Effector memory CD4-positive, alpha-beta T cell (primary cell): ENCODE measurements at regions not wholly inside any gene's neighbourhood (a gene's known extent, or its start where the extent isn't known, plus 50 kb on each side); places are given as distances from the start of the nearest gene placed in this dataset.

ENCODE experiments used
- DNase-seq, 3 donors: peaks; one replicate each; pipeline ENCODE4 v3.0.0-alpha.2; 2020
- H3K27ac ChIP-seq: 2 replicates; pipeline ENCODE4 v1.7.0; 2013; ENCODE audit warnings: mild to moderate bottlenecking, low read length, moderate library complexity; ENCODE audit not compliant: insufficient read depth, poor library complexity, severe bottlenecking
- H3K27me3 ChIP-seq: replicated peaks from 2 replicates; pipeline ENCODE4 v1.7.0; 2013; ENCODE audit warnings: mild to moderate bottlenecking, low read length; ENCODE audit not compliant: insufficient read depth, control insufficient read depth, poor library complexity, severe bottlenecking
- H3K36me3 ChIP-seq: 2 replicates; pipeline ENCODE4 v1.7.0; 2013; ENCODE audit warnings: mild to moderate bottlenecking, low read length, moderate library complexity; ENCODE audit not compliant: control insufficient read depth, insufficient read depth
- H3K4me1 ChIP-seq: 2 replicates; pipeline ENCODE4 v1.7.0; 2013; ENCODE audit warnings: low read length, mild to moderate bottlenecking; ENCODE audit not compliant: control insufficient read depth, insufficient read depth, poor library complexity, severe bottlenecking
- H3K4me3 ChIP-seq: 2 replicates; pipeline ENCODE4 v1.7.0; 2013; ENCODE audit warnings: low read length, low read depth, mild to moderate bottlenecking; ENCODE audit not compliant: insufficient read depth, poor library complexity, severe bottlenecking
- H3K9me3 ChIP-seq: 2 replicates; pipeline ENCODE4 v1.7.0; 2013; ENCODE audit warnings: mild to moderate bottlenecking, low read length, moderate library complexity; ENCODE audit not compliant: control insufficient read depth

DNA sequence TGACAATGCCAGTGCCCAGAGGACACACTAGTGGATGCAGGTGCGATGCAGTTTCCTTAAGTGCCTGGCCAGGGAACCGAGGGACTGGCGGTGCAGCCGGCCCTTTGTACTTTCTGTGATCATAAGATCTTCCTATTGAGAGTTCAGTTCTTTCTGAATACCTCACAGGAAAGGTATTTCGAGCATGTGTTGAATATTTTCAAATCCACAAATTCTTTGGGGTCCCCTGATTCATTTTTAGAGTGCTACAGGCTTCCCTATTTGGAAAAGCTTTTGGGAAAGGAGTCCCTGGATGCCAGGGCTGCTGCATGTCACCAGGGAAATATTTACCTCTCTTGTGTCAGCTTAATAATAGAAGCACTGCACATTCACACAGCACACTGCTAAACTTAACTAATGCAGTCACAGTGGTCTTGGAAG lies 281.5 kb downstream of the GADD45G start:
- Histone ChIP-seq H3K4me1 (no peaks in the 10 kb centered on the region), H3K27ac (no peak overlapping the region), H3K36me3 (no peaks in the 10 kb centered on the region), H3K9me3 (no peaks in the 10 kb centered on the region), H3K4me3 (no peak overlapping the region), H3K27me3 (no peaks in the 10 kb centered on the region)
- DNase-seq = no peak

- H3K27ac ChIP-seq = no peak overlapping the region
- H3K27me3 ChIP-seq = no peaks in the 10 kb centered on the region
- no peak for DNase-seq
- no peaks in the 10 kb centered on the region for H3K36me3 ChIP-seq
- H3K9me3 ChIP-seq = no peaks in the 10 kb centered on the region
- H3K4me3 ChIP-seq = no peak overlapping the region
- no peaks in the 10 kb centered on the region for H3K4me1 ChIP-seq
Measured at GRCh38 chr9:89887286-89887685, 282.5 kb downstream of the GADD45G start.

- H3K27me3 ChIP-seq = no peaks in the 10 kb centered on the region
- H3K27ac ChIP-seq = no peak overlapping the region
- DNase-seq = no peak
- no peaks in the 10 kb centered on the region for H3K36me3 ChIP-seq
- no peak overlapping the region for H3K4me3 ChIP-seq
- H3K9me3 ChIP-seq = no peaks in the 10 kb centered on the region
- H3K4me1 ChIP-seq = no peaks in the 10 kb centered on the region
Measured at GRCh38 chr9:89888233-89888632, 283.4 kb downstream of the GADD45G start.

- DNase-seq = no peak
- Histone ChIP-seq H3K4me3 (no peak overlapping the region), H3K4me1 (no peaks in the 10 kb centered on the region), H3K36me3 (no peaks in the 10 kb centered on the region), H3K27me3 (no peaks in the 10 kb centered on the region), H3K9me3 (no peaks in the 10 kb centered on the region), H3K27ac (no peak overlapping the region)
Measured at GRCh38 chr9:89888677-89889076, 283.9 kb downstream of the GADD45G start.

DNA sequence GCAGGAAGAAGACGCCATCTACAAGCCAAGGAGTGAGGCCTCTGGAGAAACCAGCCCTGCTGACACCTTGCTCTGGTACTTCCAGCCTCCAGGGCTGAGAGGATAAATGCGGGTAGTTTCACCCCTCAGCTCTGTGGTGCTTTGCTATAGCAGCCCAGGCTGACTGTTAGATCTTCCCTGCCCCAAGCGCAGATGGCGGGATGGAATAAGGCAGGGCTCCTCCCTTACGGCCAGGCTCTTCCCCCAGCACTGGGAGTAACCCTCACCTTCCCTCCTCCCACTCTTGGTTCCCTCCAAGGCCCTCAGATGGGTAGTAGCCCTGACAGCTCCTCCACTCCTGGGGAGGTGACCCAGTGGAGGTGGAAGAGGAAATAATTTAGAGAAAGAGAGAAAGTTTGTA lies 285.1 kb downstream of the GADD45G start:
- no peak for DNase-seq
- no peaks in the 10 kb centered on the region for H3K9me3 ChIP-seq
- H3K4me3 ChIP-seq = no peak overlapping the region
- no peaks in the 10 kb centered on the region for H3K4me1 ChIP-seq
- H3K27ac ChIP-seq = no peak overlapping the region
- no peaks in the 10 kb centered on the region for H3K27me3 ChIP-seq
- no peaks in the 10 kb centered on the region for H3K36me3 ChIP-seq

DNA sequence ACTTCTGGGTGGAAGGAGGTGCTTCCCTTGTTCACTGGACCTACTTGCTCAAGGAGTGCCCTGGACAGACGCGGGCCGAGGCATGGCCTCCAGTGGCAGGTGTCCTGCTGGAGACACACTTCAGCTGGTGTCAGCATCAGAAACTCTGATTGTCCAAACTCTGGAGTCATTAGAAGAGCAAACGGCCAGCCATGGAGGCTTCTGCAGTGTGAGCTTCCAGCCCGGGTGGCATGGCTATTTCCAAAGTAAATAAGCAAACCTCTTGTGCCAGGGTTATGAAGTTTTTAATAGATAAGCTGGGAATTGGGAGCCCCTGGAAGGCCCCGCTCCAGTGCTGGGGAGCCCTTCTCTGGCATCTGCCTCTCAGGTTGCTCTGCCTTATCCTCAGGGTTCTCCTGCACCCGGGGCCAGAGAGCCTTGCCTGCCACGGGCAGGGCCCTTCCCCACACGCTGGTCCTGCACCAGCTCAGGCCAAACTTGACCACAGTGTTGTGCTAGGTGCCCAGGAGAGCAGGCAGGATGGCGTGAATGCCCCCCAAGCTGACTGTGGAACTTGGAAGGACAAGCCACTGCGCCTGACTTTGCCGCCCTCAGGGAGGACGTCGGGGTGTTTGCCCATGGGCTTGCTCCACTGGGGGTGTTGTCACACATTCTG lies 285.6 kb downstream of the GADD45G start:
- Histone ChIP-seq H3K9me3 (no peaks in the 10 kb centered on the region), H3K36me3 (no peaks in the 10 kb centered on the region), H3K4me3 (no peak overlapping the region), H3K4me1 (no peaks in the 10 kb centered on the region), H3K27me3 (no peaks in the 10 kb centered on the region), H3K27ac (no peak overlapping the region)
- no peak for DNase-seq

DNA sequence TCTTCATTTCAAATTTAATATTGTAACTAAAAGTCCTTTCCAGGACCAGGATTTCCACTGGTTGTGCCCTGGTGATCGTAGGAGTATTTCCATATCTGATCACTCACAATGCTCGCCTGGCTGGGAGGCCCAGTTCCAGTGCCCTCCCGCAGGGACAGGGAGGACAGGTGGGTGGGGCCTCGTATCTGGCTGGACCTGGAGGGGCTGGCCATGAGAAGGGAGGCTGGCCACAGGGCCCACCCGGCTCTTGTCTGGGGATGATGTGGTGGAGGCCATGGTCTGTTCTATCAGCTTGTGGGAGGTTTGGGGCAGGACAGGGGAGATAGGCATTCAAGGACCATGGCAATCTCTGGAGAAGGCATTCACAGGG lies 286.4 kb downstream of the GADD45G start:
- Histone ChIP-seq H3K9me3 (no peaks in the 10 kb centered on the region), H3K4me3 (no peak overlapping the region), H3K4me1 (no peaks in the 10 kb centered on the region), H3K27ac (no peak overlapping the region), H3K27me3 (no peaks in the 10 kb centered on the region), H3K36me3 (no peaks in the 10 kb centered on the region)
- no peak for DNase-seq

GRCh38 chr9:89891591-89892304 lies 286.9 kb downstream of the GADD45G start:
- Histone ChIP-seq H3K4me1 (no peaks in the 10 kb centered on the region), H3K27ac (no peak overlapping the region), H3K36me3 (no peaks in the 10 kb centered on the region), H3K4me3 (no peak overlapping the region), H3K9me3 (no peaks in the 10 kb centered on the region), H3K27me3 (no peaks in the 10 kb centered on the region)
- DNase-seq = no peak

GRCh38 chr9:89892920-89893319 lies 288.1 kb downstream of the GADD45G start:
- Histone ChIP-seq H3K27me3 (no peaks in the 10 kb centered on the region), H3K4me3 (no peak overlapping the region), H3K27ac (no peak overlapping the region), H3K9me3 (no peaks in the 10 kb centered on the region), H3K4me1 (no peaks in the 10 kb centered on the region), H3K36me3 (no peaks in the 10 kb centered on the region)
- DNase-seq = no peak

GRCh38 chr9:89893886-89894285 lies 289.1 kb downstream of the GADD45G start:
- H3K9me3 ChIP-seq = no peaks in the 10 kb centered on the region
- peaks cover 3% of the 10 kb centered on the region for H3K27me3 ChIP-seq
- no peak overlapping the region for H3K27ac ChIP-seq
- no peak overlapping the region for H3K4me3 ChIP-seq
- H3K4me1 ChIP-seq = no peaks in the 10 kb centered on the region
- DNase-seq = no peak
- no peaks in the 10 kb centered on the region for H3K36me3 ChIP-seq
